NCI-H446 treated with DMSO at 0.1 percent for 48 hours (cell line): ENCODE measurements at regions not wholly inside any gene's neighbourhood (a gene's known extent, or its start where the extent isn't known, plus 50 kb on each side); places are given as distances from the start of the nearest gene placed in this dataset.

ENCODE experiments used
- DNase-seq: peaks from one replicate; lab custom pipeline; 2025; lab: John Stamatoyannopoulos, UW

GRCh38 chr5:77157732-77158532 is 52.5 kb upstream of the PDE8B start:
- DNase-seq, result no peak

- DNase-seq, result no peak
Observed at GRCh38 chr5:77156379-77156778, 54.1 kb upstream of the PDE8B start.

- no peak for DNase-seq
Observed at GRCh38 chr5:77155179-77155785, 55.2 kb upstream of the PDE8B start.

GRCh38 chr5:77152441-77152840 is 58.0 kb upstream of the PDE8B start:
- no peak for DNase-seq

- no peak for DNase-seq
Observed at GRCh38 chr5:77151501-77151900, 59.0 kb upstream of the PDE8B start.

- no peak for DNase-seq
Observed at GRCh38 chr5:77146896-77147295, 59.8 kb upstream of the ZBED3 start.

GRCh38 chr5:77145666-77146065 is 58.6 kb upstream of the ZBED3 start:
- no peak for DNase-seq

- DNase-seq, result no peak
Observed at GRCh38 chr5:77144837-77145139, 57.7 kb upstream of the ZBED3 start.

GRCh38 chr5:77143998-77144836 is 57.1 kb upstream of the ZBED3 start:
- DNase-seq, result peak; percentile 68

- DNase-seq, result no peak
Observed at GRCh38 chr5:77140350-77140749, 53.3 kb upstream of the ZBED3 start.

- DNase-seq, result peak; percentile 97
Observed at GRCh38 chr5:77139001-77139400, 51.9 kb upstream of the ZBED3 start.
